Heart right ventricle (tissue), 16 donors: ENCODE measurements at regions not wholly inside any gene's neighbourhood (a gene's known extent, or its start where the extent isn't known, plus 50 kb on each side); places are given as distances from the start of the nearest gene placed in this dataset.

Experiments
- ATAC-seq, 8 donors: fragments of 200-7000 bp; cut with Tn5 transposase; one replicate each; pipeline ENCODE4 v1.9.1; 2020; ENCODE audit warnings: mild to moderate bottlenecking in 8 of 8, moderate library complexity in 8 of 8, moderate number of reproducible peaks in 1 of 8
- DNase-seq, 2 donors: peaks; one replicate each; pipeline ENCODE4 v3.0.0-alpha.2; 2020
- H3K27ac ChIP-seq, 10 donors: fragments of 200-600 bp; sonication (generic) in 2 of 10; one replicate each; pipeline versions ENCODE4 v1.5.0 to v1.8.0; 2020 to 2022; ENCODE audit warnings: mild to moderate bottlenecking in 3 of 10
- H3K27me3 ChIP-seq, 7 donors: fragments of 200-600 bp; one replicate each; pipeline ENCODE4 v1.8.0; 2021 to 2022; ENCODE audit warnings: mild to moderate bottlenecking in 2 of 7
- H3K36me3 ChIP-seq, 9 donors: fragments of 200-600 bp; sonication (generic) in 1 of 9; one replicate each; pipeline versions ENCODE4 v1.5.0 to v1.8.0; 2020 to 2022; ENCODE audit warnings: mild to moderate bottlenecking in 2 of 9
- H3K4me1 ChIP-seq, 9 donors: fragments of 200-600 bp; sonication (generic) in 1 of 9; one replicate each; pipeline versions ENCODE4 v1.5.0 to v1.8.0; 2020 to 2022; ENCODE audit warnings: mild to moderate bottlenecking in 4 of 9
- H3K4me3 ChIP-seq, 10 donors: fragments of 200-600 bp; sonication (generic) in 2 of 10; one replicate each; pipeline versions ENCODE4 v1.5.0 to v1.8.0; 2020 to 2022; ENCODE audit warnings: mild to moderate bottlenecking in 7 of 10, moderate library complexity in 2 of 10
- H3K9me3 ChIP-seq, 11 donors: fragments of 200-600 bp in 10 of 11; sonication (generic) in 2 of 11; one replicate each; pipeline versions ENCODE4 v1.5.0 to v1.8.0; 2013 to 2022; ENCODE audit warnings: mild to moderate bottlenecking in 2 of 11, control low read depth in 1 of 11, moderate library complexity in 1 of 11
- CTCF ChIP-seq, 9 donors: fragments of 200-600 bp; sonication (generic) in 2 of 9; IDR thresholded peaks; one replicate each; pipeline versions ENCODE4 v1.5.0 to v1.8.0; 2021 to 2022; ENCODE audit warnings: antibody characterized with exemption in 9 of 9, mild to moderate bottlenecking in 5 of 9, moderate library complexity in 1 of 9
- WGBS, 2 donors: extraction: QIAGEN DNeasy Blood & Tissue Kit; methylation state at CpG; one replicate each; pipeline ENCODE4 v1.1.7; 2013; ENCODE audit warnings: inconsistent platforms in 1 of 2; 5-methylcytosine and 5-hydroxymethylcytosine counted together
- intact Hi-C, 10 donors: fragments of 100-400 bp; cut with DNase I; formaldehyde crosslinking; loops; one replicate each; pipeline versions ENCODE4 v1.11.1 to v1.14.2; 2022
- donor health status: Arrhythmogenic right ventricular cardiomyopathy.
- donor health status: ischemic (EF 13 %, LVEDD 7.1; RV severe dilation, severe dysfunction).
- donor health status: healthy with polysubstance abuse.
- donor health status: DM: no; HTN: yes; CAD: no.
- donor health status: DM: no; HTN: no; CAD: no.
- donor health status: ischemic (EF 25% LVEDD 6.9; RV normal size, moderate dysfunction).
- donor health status: ischemic (EF 25% LVEDD 5.7; RV mildly dilated, moderate dysfunction).
- donor health status: healthy.
- donor health status: DM: yes; HTN: yes; CAD: no.
- donor health status: Ischemic cardiomyopathy.
- donor health status: ischemic (EF 35%, LVEDD 5.7; RV mildly dilated, moderate dysfunction).
- donor health status: nonischemic (EF 11% LVEDD 7.7; RV severe dilation, severe dysfunction).
- donor health status: DM: yes; HTN: yes; CAD: no.
- donor health status: PGD.
- donor health status: ischemic (EF 29% LVEDD 5.4; RV normal size, mild dysfunction).
- donor health status: nonischemic (EF 23%, LVEDD 6.1; RV moderate dilation, normal function).

- ATAC-seq (no peak), DNase-seq (no peak)
- Histone ChIP-seq H3K27ac (no peak overlapping the region), H3K27me3 (peaks cover 0 to 3% (median 0%) of the 10 kb centered on the region in 7 donors), H3K9me3 (peaks cover 0 to 4% (median 0%) of the 10 kb centered on the region in 11 donors), H3K4me3 (no peak overlapping the region), H3K4me1 (no peaks in the 10 kb centered on the region), H3K36me3 (no peaks in the 10 kb centered on the region)
- 89 to 90% methylated on average over 2 of the region's 2 CpGs for WGBS, 2 donors
- TF ChIP-seq CTCF (IDR thresholded peaks at IDR 0.05): no peak
- intact Hi-C loops: no loop called here
Measured at GRCh38 chr12:115528466-115528865, 749.0 kb downstream of the MED13L start.

GRCh38 chr12:115521771-115522409, 755.6 kb downstream of the MED13L start:
- Histone ChIP-seq H3K4me3 (no peak overlapping the region), H3K36me3 (no peaks in the 10 kb centered on the region), H3K27ac (no peak overlapping the region), H3K4me1 (no peaks in the 10 kb centered on the region), H3K9me3 (peaks cover 0 to 22% (median 11%) of the 10 kb centered on the region in 11 donors), H3K27me3 (peaks cover 0 to 3% (median 0%) of the 10 kb centered on the region in 7 donors)
- ATAC-seq (no peak), DNase-seq (no peak)
- intact Hi-C loops: no loop called here
- no peak for TF ChIP-seq CTCF (IDR thresholded peaks at IDR 0.05)
- 54 to 57% methylated on average over 8 of the region's 8 CpGs for WGBS, 2 donors

- no peak for ATAC-seq
- Histone ChIP-seq H3K9me3 (peaks cover 0 to 29% (median 11%) of the 10 kb centered on the region in 11 donors), H3K4me1 (no peaks in the 10 kb centered on the region), H3K27me3 (no peaks in the 10 kb centered on the region), H3K27ac (no peak overlapping the region), H3K36me3 (no peaks in the 10 kb centered on the region), H3K4me3 (no peak overlapping the region)
- no peak for DNase-seq
- intact Hi-C loops: no loop called here
- 84 to 88% methylated on average over 2 of the region's 2 CpGs for WGBS, 2 donors
- no peak for TF ChIP-seq CTCF (IDR thresholded peaks at IDR 0.05)
Measured at GRCh38 chr12:115519887-115520286, 757.6 kb downstream of the MED13L start.

GRCh38 chr12:115519359-115519758, 758.1 kb downstream of the MED13L start:
- H3K4me3 ChIP-seq: no peak overlapping the region
- no peaks in the 10 kb centered on the region for H3K36me3 ChIP-seq
- H3K27me3 ChIP-seq: peaks cover 0 to 5% (median 0%) of the 10 kb centered on the region in 7 donors
- no peak overlapping the region for H3K27ac ChIP-seq
- H3K9me3 ChIP-seq: peaks cover 0 to 29% (median 11%) of the 10 kb centered on the region in 11 donors
- no peak for TF ChIP-seq CTCF (IDR thresholded peaks at IDR 0.05)
- no peak for ATAC-seq
- 44 to 78% methylated on average over 1 of the region's 1 CpG for WGBS, 2 donors
- DNase-seq: no peak
- no peaks in the 10 kb centered on the region for H3K4me1 ChIP-seq
- intact Hi-C loops: no loop called here
